CD14-positive monocyte (primary cell): ENCODE measurements at regions not wholly inside any gene's neighbourhood (a gene's known extent, or its start where the extent isn't known, plus 50 kb on each side); places are given as distances from the start of the nearest gene placed in this dataset.

ENCODE experiments used
- DNase-seq, 3 donors: peaks; one replicate each; pipeline ENCODE4 v3.0.0-alpha.2; 2011 to 2022
- H2AFZ ChIP-seq: 2 replicates; pipeline ENCODE4 v1.6.0; 2012; ENCODE audit warnings: mild to moderate bottlenecking, low read depth, low read length, inconsistent platforms; ENCODE audit not compliant: insufficient read depth, poor library complexity, severe bottlenecking
- H3K27ac ChIP-seq, 2 donors: 1 replicate in 1 of 2; 2 replicates in 1 of 2; pipeline ENCODE4 v1.5.1; 2012 to 2013; ENCODE audit warnings: low read length in 2 of 2, control low read depth in 1 of 2, inconsistent platforms in 1 of 2, low read depth in 1 of 2, mild to moderate bottlenecking in 1 of 2
- H3K27me3 ChIP-seq, 2 donors: one replicate each; pipeline versions ENCODE4 v1.6.0 to v1.6.1; 2011 to 2013; ENCODE audit warnings: low read length in 2 of 2; ENCODE audit not compliant: control insufficient read depth in 2 of 2, insufficient read depth in 2 of 2
- H3K36me3 ChIP-seq, 2 donors: replicated peaks in 1 of 2; 1 replicate in 1 of 2; 2 replicates in 1 of 2; pipeline versions ENCODE4 v1.5.1 to v1.6.1; 2012 to 2013; ENCODE audit warnings: low read length in 2 of 2, control low read depth in 1 of 2, inconsistent platforms in 1 of 2, mild to moderate bottlenecking in 1 of 2; ENCODE audit not compliant: insufficient read depth in 2 of 2, control insufficient read depth in 1 of 2
- H3K4me1 ChIP-seq, 2 donors: 1 replicate in 1 of 2; 2 replicates in 1 of 2; pipeline versions ENCODE4 v1.5.1 to v1.6.1; 2012 to 2013; ENCODE audit warnings: low read length in 2 of 2, control low read depth in 1 of 2, inconsistent platforms in 1 of 2, mild to moderate bottlenecking in 1 of 2, moderate library complexity in 1 of 2; ENCODE audit not compliant: insufficient read depth in 2 of 2, control insufficient read depth in 1 of 2
- H3K4me2 ChIP-seq: replicated peaks from 2 replicates; pipeline ENCODE3; 2012; ENCODE audit warnings: low read length, moderate library complexity, mild to moderate bottlenecking; ENCODE audit not compliant: poor library complexity, severe bottlenecking; ENCODE audit errors: extremely low read depth
- H3K4me3 ChIP-seq, 3 experiments: fragments of 200-600 bp in 1 of 3; sonication (generic) in 1 of 3; replicated peaks in 1 of 3; 1 replicate in 2 of 3; 2 replicates in 1 of 3; pipeline ENCODE4 v1.5.1; 2011 to 2013; ENCODE audit warnings: low read length in 3 of 3, mild to moderate bottlenecking in 3 of 3, control low read depth in 2 of 3, low read depth in 2 of 3, inconsistent platforms in 1 of 3, moderate library complexity in 1 of 3
- H3K79me2 ChIP-seq: 2 replicates; pipeline ENCODE4 v1.6.0; 2012; ENCODE audit warnings: mild to moderate bottlenecking, control low read depth, inconsistent platforms, low read length, moderate library complexity; ENCODE audit not compliant: insufficient read depth
- H3K9ac ChIP-seq: 2 replicates; pipeline ENCODE4 v1.6.0; 2017; ENCODE audit warnings: low read length, mild to moderate bottlenecking; ENCODE audit not compliant: insufficient read depth, poor library complexity, severe bottlenecking
- H3K9me3 ChIP-seq, 2 donors: replicated peaks in 1 of 2; 1 replicate in 1 of 2; 2 replicates in 1 of 2; pipeline versions ENCODE4 v1.5.1 to v1.6.1; 2012 to 2013; ENCODE audit warnings: low read length in 2 of 2, control low read depth in 1 of 2; ENCODE audit not compliant: control insufficient read depth in 1 of 2, insufficient read depth in 1 of 2
- H4K20me1 ChIP-seq: 2 replicates; pipeline ENCODE4 v1.6.0; 2012; ENCODE audit warnings: mild to moderate bottlenecking, low read length, control low read depth, moderate library complexity; ENCODE audit not compliant: insufficient read depth
- H3K27ac Mint-ChIP-seq, 7 donors: one replicate each; pipeline ENCODE4 v1.8.0; 2020; ENCODE audit warnings: mild to moderate bottlenecking in 7 of 7, mixed read lengths in 7 of 7, moderate library complexity in 6 of 7, inconsistent platforms in 2 of 7
- H3K27me3 Mint-ChIP-seq, 3 donors: one replicate each; pipeline ENCODE4 v1.8.0; 2021 to 2022; ENCODE audit warnings: low read depth in 3 of 3, mild to moderate bottlenecking in 3 of 3, mixed read lengths in 3 of 3, moderate library complexity in 3 of 3, inconsistent platforms in 1 of 3
- H3K36me3 Mint-ChIP-seq, 2 donors: one replicate each; pipeline ENCODE4 v1.8.0; 2020; ENCODE audit warnings: mixed read lengths in 2 of 2, inconsistent platforms in 1 of 2, mild to moderate bottlenecking in 1 of 2
- H3K4me1 Mint-ChIP-seq: one replicate; pipeline ENCODE4 v1.8.0; 2020; ENCODE audit warnings: mild to moderate bottlenecking, mixed read lengths
- H3K4me3 Mint-ChIP-seq, 2 donors: one replicate each; pipeline ENCODE4 v1.8.0; 2020; ENCODE audit warnings: mild to moderate bottlenecking in 2 of 2, mixed read lengths in 2 of 2, moderate library complexity in 1 of 2
- H3K9me3 Mint-ChIP-seq, 7 donors: one replicate each; pipeline ENCODE4 v1.8.0; 2020 to 2022; ENCODE audit warnings: mixed read lengths in 7 of 7, mild to moderate bottlenecking in 6 of 7, moderate library complexity in 6 of 7, inconsistent platforms in 2 of 7
- CTCF ChIP-seq: fragments of 200-600 bp; IDR thresholded peaks from one replicate; pipeline ENCODE4 v1.8.0; 2022; ENCODE audit warnings: antibody characterized with exemption, mild to moderate bottlenecking
- WGBS: methylation state at CpG from one replicate; pipeline ENCODE4 v1.1.5; 2013; ENCODE audit warnings: missing lambda C conversion rate; ENCODE audit not compliant: insufficient coverage; 5-methylcytosine and 5-hydroxymethylcytosine counted together
- intact Hi-C, 2 donors: fragments of 100-400 bp; cut with micrococcal nuclease; formaldehyde crosslinking; loops; one replicate each; pipeline versions ENCODE4 v1.15.0 to v1.15.1; 2023

GRCh38 chr7:25823571-25823970 is 328.4 kb upstream of the NFE2L3 start:
- Histone ChIP-seq H3K4me1 (no peaks in the 10 kb centered on the region), H2AFZ (no peak overlapping the region), H3K9ac (no peak overlapping the region), H3K4me3 (no peak overlapping the region), H3K27ac (no peak overlapping the region), H3K36me3 (no peaks in the 10 kb centered on the region), H3K27me3 (peaks cover 0 to 2% of the 10 kb centered on the region in 2 donors), H3K9me3 (no peaks in the 10 kb centered on the region), H3K4me2 (no peak overlapping the region), H3K79me2 (no peaks in the 10 kb centered on the region), H4K20me1 (no peaks in the 10 kb centered on the region)
- intact Hi-C loops, result no loop called here
- no peak overlapping the region for H3K4me3 Mint-ChIP-seq
- H3K9me3 Mint-ChIP-seq, result peaks cover 0 to 4% (median 0%) of the 10 kb centered on the region in 7 donors
- H3K27me3 Mint-ChIP-seq, result peaks cover 3 to 15% (median 8%) of the 10 kb centered on the region in 3 donors
- no peaks in the 10 kb centered on the region for H3K36me3 Mint-ChIP-seq
- no peak for DNase-seq
- no peak overlapping the region for H3K27ac Mint-ChIP-seq
- H3K4me1 Mint-ChIP-seq, result no peaks in the 10 kb centered on the region
- TF ChIP-seq CTCF, result no peak

- H3K9me3 ChIP-seq, result no peaks in the 10 kb centered on the region
- DNase-seq, result no peak
- H3K4me3 ChIP-seq, result no peak overlapping the region
- Mint-ChIP-seq H3K27ac (no peak overlapping the region), H3K4me1 (no peaks in the 10 kb centered on the region), H3K4me3 (no peak overlapping the region), H3K27me3 (peaks cover 6 to 21% (median 9%) of the 10 kb centered on the region in 3 donors), H3K9me3 (peaks cover 0 to 4% (median 1%) of the 10 kb centered on the region in 7 donors), H3K36me3 (no peaks in the 10 kb centered on the region)
- intact Hi-C loops, result no loop called here
- H3K79me2 ChIP-seq, result no peaks in the 10 kb centered on the region
- no peaks in the 10 kb centered on the region for H3K36me3 ChIP-seq
- TF ChIP-seq CTCF, result no peak
- H3K27me3 ChIP-seq, result peaks cover 0 to 4% of the 10 kb centered on the region in 2 donors
- H3K27ac ChIP-seq, result no peak overlapping the region
- no peak overlapping the region for H2AFZ ChIP-seq
- no peak overlapping the region for H3K9ac ChIP-seq
- H3K4me1 ChIP-seq, result no peaks in the 10 kb centered on the region
- no CpG with 5 or more reads among the region's 1 CpG for WGBS
- H3K4me2 ChIP-seq, result no peak overlapping the region
- no peaks in the 10 kb centered on the region for H4K20me1 ChIP-seq
Measured at GRCh38 chr7:25828468-25828867, 323.5 kb upstream of the NFE2L3 start.
